T-helper 2 cell (primary cell): ENCODE measurements at regions not wholly inside any gene's neighbourhood (a gene's known extent, or its start where the extent isn't known, plus 50 kb on each side); places are given as distances from the start of the nearest gene placed in this dataset.

Experiments used
- DNase-seq, 5 experiments: peaks; one replicate each; pipeline versions ENCODE4 v3.0.0 to v3.0.0-alpha.2; 2012 to 2022

DNA sequence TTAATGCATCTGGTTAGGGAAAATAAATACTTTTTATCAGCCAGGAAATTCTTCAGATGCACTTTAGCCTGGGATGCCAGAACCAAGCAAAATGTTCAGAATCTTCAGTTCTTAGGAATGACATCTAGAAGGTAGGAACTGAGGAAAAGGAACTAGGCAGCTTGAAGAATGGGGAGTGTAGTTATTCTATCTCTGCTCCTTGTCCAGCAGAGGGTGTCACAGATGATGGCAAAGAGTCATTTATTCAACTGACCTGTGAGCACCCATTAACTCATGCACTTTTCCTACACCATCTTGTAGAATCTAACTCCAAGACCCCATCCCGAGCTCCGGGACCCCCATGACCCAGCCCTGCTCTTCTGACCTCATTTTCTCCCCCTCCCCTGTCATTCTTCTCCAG is 122.1 kb upstream of the ISX start:
- DNase-seq = no peak

GRCh38 chr22:34946339-34946985 is 119.5 kb upstream of the ISX start:
- no peak for DNase-seq

GRCh38 chr22:34950489-34950888 is 115.5 kb upstream of the ISX start:
- no peak for DNase-seq

DNA sequence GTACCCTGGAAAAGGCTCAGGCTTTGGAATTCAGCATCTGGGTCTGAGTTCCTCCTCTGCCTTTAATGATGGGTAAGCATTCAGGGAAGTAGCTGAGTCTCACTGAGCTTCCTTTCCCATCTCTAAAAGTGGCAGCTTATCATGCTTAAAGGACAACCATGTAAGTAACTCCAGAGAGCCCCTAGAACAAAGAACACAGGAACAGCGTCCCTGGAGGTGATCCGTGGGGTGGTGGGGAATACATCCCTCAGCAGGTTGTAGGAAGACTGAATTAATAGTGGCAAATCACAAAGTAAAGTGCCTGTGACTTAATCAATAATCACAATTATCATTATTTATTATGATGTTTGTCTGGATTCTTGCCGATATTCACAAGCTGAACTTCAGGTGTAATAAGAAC is 114.7 kb upstream of the ISX start:
- no peak for DNase-seq

- no peak for DNase-seq
Measured at GRCh38 chr22:34960005-34960404, 106.0 kb upstream of the ISX start.

DNA sequence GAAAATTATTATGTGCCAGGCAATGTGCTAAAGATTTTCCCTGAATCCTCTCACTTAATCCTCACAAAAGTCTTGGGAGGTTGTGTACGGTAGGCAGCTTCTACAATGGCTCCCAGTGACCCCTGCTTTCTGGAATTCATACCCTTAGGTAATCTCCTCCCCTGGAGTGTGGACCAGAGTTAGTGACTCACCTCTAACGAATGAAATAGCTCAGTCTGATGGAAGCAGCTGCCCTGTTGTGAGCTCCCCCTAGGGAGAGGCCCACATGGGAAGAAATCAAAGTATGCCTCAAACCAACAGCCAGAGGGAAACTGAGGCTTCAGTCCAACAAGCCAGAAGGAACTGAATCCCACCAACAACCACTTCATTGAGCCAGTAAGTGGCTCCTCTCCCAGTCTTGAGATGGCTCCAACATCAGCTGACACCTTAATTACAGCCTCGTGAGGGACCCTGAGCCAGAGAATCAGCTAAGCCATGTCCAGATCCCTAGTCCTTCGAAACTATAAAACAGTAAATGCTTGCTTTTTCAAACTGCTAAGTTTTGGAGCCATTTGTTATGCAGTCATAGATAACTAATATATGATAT is 98.9 kb upstream of the ISX start:
- DNase-seq = no peak

DNA sequence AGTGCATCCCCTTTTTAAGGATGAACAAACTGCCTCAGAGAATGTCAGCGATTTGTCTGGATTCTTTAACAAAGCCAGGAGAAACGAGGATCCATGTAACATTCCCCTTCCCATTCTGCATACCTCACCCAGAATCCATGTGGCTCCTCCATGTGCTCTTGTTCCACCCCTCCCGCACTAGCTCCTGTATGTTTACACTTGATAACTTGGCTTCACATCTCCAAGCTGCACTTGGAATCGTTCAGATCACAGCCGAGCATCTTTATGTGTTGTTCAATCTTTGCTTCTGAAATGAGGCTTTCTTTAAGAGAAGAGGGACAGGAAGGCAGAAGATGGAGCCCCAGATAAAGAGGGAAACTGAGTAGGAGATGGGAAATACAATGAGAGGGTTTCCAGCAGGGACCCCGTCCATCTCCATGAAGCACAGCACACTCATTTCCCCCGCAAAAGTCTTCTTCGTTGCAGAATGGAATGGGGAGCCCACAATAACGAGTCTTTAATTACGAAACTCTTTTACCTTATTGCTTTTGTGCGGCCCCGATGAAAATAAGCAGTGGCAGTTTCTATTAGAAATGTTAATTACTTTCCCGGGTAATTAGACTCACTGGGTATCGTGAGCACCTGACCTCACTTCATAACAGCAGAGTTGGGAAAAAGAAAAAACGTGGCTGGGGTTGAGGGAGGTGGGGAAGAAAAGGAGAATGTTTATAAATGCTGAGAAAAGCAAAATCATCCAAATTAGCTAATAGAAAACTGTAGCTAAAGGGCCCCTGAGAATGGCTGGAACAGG is 96.8 kb upstream of the ISX start:
- DNase-seq = no peak

- DNase-seq = no peak
Measured at GRCh38 chr22:34971456-34971855, 94.5 kb upstream of the ISX start.

GRCh38 chr22:34972191-34972897 is 93.6 kb upstream of the ISX start:
- no peak for DNase-seq

- no peak for DNase-seq
Measured at GRCh38 chr22:34973016-34973415, 92.9 kb upstream of the ISX start.

- DNase-seq = no peak
Measured at GRCh38 chr22:34973926-34974325, 92.0 kb upstream of the ISX start.

- DNase-seq = no peak
Measured at GRCh38 chr22:34975721-34976120, 90.2 kb upstream of the ISX start.

GRCh38 chr22:34976474-34976873 is 89.5 kb upstream of the ISX start:
- DNase-seq = no peak

GRCh38 chr22:34976886-34977285 is 89.1 kb upstream of the ISX start:
- no peak for DNase-seq

DNA sequence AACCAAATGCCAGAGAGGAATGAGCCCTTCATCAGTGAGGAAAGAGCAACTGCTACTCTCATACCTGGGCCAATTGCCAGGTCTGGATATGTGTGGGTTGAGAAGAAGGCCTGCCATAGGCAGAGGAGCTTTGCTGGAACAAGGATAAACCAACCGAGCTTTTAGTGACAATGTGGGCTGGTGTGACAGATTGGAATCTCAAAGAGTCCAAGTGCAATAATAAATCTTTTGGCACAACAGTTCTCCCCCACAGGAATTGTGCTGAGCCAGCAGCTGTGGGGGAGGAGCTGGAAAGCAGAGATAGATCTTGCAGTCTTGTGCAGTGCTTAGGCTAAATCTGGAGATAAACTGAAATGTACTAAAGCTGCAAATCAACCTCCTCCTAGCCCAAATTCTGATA is 79.4 kb upstream of the ISX start:
- DNase-seq = no peak

- DNase-seq = no peak
Measured at GRCh38 chr22:34992672-34993071, 73.3 kb upstream of the ISX start.

- no peak for DNase-seq
Measured at GRCh38 chr22:34993548-34993947, 72.4 kb upstream of the ISX start.

- no peak for DNase-seq
Measured at GRCh38 chr22:34997633-34998299, 68.2 kb upstream of the ISX start.

DNA sequence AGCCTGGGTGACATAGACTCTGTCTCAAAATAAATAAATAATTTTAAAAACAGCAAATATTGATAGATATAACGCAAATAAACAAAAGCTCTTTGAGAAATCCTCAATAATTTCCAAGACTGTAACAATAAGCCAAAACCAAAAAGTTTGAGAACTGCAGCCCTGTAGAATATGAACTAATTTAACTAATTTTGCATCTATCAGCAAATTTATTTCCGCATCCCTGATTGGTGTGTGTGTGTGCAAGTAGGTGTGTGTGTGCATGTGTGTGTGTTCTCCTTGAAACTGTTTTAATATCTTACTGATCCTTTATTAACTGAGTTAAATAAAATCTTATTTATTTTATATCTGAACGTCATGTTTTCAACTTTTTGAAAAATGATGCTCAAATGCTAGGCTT is 67.0 kb upstream of the ISX start:
- DNase-seq = no peak

GRCh38 chr22:35008213-35008612 is 57.7 kb upstream of the ISX start:
- DNase-seq = no peak

DNA sequence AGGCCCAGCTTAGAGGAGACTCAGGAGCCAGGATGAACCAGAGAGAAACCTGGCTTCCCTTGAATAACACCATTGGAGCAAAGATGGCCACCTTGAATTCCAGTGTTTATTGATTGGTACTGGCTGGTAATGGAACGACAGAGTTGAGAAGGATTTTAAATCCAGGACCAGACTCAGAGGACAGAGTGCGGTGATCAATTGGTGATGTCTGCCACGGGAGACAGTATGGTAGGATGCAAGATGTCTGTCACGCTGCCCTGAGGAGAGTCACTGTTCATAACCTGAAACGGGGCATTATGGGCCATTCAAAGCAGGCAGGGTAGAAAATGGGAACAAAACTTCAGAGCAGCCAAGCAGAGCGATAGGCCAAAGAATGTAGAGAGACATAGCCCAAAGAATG is 55.4 kb upstream of the ISX start:
- no peak for DNase-seq

DNA sequence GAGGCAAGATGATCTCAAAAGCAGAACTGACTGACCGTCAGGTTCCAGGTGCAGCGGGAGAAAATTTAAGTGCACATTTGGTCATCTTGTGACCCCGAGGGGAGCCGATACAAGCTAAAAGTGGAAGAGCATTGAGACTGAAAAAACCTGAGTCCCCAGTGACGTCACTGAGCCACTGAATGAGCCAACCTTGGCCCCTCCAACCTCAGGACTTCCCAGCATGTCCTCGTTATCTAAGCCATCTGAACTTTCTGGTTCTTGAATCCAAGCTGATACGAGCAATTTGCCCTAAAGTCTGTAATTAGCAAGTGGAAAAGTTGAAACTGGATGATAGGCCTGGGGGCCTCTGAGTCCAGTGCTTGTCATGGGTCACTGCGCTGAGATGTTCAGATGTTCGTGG is 51.1 kb upstream of the ISX start:
- no peak for DNase-seq
